ENCODE measurements at regions not wholly inside any gene's neighbourhood (a gene's known extent, or its start where the extent isn't known, plus 50 kb on each side); places are given as distances from the start of the nearest gene placed in this dataset.

DNA sequence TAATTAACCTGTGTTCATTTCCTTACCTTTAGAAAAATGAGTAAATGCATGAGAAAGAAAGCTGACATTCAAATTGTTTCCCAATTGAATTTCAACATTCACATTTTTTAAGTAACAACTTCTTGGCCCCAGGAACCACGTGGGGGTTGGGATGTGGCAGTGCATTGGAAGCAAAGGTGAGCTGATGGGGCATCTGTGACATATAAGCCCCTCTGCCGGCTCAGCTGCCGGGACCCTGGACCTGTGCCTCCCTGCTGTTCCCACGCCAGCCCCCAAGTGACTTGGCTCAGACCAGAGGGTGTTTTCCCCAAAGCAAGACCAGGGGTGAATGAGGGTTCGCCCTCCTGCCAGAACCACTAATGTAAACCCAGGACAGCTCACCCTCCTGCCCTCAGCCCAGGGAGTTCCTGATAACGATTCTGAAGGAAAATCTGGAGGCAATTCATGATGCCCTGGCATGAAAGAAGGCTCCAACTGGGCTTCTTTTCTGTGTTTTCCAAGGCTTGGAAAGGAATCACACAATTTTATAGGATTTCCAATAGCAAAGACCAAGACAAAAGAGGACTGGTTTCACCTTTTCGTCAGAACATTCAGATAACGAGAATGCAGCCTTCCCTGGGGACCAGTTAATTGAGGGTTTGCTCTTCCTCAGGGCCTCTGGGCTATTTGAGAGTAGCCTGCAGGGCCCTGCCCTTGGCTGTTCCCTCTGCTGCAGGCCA, 193.2 kb upstream of the TWIST2 start:
- no peak for DNase-seq (ENCODE audit: low spot score)

DNA sequence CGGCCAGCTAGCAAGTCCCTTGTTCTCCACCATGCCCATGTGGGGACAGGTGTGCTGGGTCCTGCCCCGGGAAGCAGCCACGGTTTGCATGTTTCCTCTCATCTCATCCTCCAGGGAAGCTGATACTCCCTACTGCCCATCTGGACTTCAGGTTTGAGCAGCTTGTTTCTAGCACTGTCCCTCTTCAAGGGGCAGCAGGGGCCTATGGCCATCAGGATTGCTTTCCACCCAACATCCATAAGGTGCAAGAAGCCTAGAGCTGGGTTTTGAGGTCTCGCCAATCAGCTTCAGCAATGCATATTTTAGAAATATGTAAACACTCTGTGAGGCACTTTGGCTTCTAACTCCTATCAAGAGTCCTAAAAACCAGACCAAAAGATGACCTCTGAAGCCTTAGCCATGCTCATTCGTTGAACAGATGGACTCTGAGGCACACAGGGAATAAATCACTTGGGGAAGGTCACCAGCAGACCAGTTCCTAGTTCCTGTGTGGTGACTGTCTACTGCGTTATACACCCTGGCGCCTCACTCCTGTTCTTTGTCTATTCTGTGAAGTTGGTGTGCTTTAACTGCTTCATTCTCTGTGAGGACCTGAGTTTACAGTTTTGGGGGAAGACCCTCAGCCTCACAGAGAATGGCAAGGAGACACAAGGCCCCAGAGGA, 192.6 kb upstream of the TWIST2 start:
- no peak for DNase-seq (ENCODE audit: low spot score)

DNA sequence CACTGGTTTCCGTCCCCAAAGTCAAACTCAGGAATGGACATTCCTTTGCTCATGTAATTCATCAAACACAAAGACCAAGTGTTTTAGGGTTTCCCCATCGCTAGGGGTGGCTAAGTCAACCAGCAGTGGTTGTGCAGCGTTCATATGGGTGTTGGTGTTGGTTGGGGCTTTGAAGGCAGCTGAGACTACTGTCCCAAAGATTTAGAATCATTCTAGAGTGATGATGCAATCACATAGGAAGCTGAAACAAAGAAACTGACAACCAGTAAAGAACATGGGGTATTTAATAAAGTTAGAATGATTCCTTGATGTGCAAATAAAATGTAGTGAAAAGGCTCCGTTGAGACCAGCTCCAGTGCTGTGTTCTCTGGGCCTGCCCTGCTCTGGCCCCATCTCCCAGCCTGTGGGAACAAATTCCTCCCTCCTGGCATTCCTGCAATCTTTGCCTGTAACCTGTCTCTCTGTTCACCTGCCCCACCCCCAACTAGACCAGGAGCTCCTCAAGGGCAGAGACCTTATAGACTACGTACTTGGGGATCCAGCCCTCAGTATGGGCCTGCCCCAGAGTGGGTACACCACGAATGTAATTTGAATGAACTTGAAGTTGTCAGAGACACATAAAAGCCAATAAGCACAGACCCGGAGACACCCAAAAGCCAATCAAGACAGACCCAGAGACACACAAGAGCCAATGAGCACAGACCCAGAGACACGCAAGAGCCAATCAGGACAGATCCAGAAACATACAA, 191.7 kb upstream of the TWIST2 start:
- no peak for DNase-seq (ENCODE audit: low spot score)

GRCh38 chr2:238657132-238658053, 190.5 kb upstream of the TWIST2 start:
- no peak for DNase-seq (ENCODE audit: low spot score)

DNA sequence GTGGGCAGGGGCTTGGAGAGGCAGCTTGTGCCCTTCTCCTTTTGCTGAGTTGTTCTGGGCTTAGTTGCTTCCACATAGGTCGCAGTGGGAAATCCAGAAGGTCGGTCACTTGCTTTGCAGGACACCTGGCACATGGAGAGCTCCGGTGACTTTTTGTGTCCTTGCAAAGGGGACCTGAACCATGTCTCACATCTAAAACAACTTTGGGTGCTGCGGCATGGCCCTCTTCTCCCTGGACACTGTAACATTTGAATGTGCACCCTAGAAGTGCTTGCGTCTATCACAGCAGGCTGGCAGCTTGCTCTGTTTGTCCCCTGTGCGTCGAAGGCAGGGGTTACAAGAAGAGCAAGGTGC, 189.9 kb upstream of the TWIST2 start:
- no peak for DNase-seq (ENCODE audit: low spot score)

- no peak for DNase-seq (ENCODE audit: low spot score)
Observed at GRCh38 chr2:238658820-238659219, 189.1 kb upstream of the TWIST2 start.

DNA sequence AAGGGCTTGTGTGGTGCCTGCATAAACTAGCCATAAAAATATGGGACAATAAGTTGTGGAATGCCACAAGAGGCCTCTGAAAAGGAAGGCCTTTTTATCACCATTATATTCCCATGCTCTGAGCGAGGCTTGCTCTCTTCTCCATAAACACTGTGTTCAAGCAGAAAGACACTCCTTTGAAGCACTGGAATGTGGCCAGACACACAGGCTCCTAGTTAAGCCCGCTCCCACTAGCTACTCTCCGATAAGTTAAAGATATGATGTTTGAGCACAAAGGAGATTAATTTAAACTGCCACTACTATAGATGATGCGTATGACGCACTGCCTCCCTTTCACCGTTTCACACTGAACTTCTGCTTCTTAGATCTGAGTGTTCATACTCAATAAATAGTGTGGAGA, 188.7 kb upstream of the TWIST2 start:
- DNase-seq (ENCODE audit: low spot score), result no peak

DNA sequence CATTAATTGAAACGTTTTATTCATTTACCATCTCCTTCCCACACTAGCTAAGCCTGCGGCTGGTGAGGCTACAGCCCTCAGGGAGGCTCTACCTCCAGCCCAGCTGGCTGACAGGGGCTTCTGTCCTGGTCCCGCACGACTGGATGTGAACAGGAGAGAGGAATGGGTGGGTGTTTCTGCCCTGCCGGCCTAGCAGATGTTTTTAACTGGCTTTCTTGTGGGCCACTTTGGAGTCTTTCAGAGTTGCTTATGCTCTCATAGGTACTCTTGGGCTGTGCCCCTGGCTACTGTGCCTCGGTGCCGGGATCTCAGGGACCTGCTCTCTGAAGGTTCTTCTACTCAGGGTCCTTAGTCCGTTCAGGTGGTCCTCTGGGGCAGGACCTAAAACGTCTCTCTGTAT, 184.3 kb upstream of the TWIST2 start:
- no peak for DNase-seq (ENCODE audit: low spot score)

DNA sequence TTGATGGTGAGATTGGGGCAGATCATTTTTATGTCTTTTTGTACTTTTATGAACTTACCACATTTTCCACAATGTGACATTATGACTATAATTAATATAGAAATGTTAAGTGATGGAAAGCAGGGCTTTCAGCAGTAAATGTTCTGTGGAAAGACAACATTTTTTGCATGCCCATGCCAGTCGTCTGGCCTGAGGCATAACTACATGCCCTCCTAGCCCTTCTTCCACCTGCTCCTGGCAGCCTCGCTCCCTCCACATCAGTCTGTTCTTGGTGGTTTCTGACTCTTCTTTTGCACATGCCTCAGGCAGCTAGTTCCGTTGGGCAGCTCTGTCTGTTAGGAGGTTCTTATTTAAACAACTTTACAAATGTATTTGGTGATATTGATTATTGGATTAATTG, 182.0 kb upstream of the TWIST2 start:
- DNase-seq (ENCODE audit: low spot score), result no peak

- no peak for DNase-seq (ENCODE audit: low spot score)
Observed at GRCh38 chr2:238666543-238666942, 181.3 kb upstream of the TWIST2 start.

- DNase-seq (ENCODE audit: low spot score), result no peak
Observed at GRCh38 chr2:238667008-238667407, 180.9 kb upstream of the TWIST2 start.

DNA sequence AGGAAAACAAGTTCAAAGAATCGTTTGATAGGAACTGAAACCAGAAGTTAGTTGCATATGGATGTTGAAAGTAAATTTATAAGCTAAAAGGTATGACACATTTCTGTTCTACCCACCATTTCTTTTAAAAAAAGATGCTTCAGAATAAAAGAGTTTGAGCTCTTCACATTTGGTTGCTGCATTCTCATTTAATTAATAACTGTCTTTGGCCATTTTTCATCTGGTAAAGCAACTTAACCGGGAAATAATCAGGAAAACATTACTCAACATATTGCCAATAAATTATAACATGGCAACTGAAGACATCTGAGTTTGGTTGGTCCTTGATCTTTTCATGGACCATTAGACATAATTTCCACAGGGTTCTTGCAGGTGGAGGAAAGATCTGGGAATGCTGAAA, 180.2 kb upstream of the TWIST2 start:
- DNase-seq (ENCODE audit: low spot score), result no peak

DNA sequence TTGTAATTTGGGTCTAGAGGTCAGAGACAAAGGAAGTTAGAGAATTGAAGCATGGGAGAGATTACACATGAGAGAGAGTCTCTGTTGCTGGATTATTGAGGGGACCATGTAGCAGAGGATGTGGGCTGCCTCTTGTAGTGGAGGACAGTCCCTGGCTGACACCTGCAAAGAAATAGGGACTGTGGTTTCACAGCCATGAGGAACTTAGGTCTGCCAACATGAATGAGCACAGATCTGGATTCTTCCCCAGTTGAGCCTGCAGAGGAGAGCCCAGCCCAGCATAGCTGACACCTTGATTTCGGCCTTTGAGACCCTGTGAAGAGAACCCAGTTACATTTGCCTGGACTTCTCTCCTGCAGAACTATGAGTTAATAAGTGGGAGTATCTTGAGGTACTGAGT, 179.5 kb upstream of the TWIST2 start:
- DNase-seq (ENCODE audit: low spot score), result no peak

DNA sequence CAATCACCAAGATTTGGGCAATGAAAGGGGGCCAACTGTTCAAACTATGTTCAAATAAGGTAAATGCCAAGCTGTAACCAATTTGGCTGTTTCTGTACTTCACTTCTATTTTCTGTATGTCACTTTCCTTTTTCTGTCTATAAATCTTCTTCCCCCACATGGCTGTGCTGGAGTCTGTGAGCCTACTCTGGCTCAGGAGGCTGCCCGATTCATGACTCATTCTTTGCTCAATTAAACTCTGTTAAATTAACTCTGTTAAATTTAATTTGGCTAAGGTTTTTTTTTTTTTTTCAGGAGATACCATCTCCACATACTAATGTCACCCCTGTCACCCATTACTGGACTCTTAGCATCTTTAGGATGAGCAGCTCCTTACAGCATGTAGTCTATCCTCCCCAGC, 178.8 kb upstream of the TWIST2 start:
- no peak for DNase-seq (ENCODE audit: low spot score)

- no peak for DNase-seq (ENCODE audit: low spot score)
Observed at GRCh38 chr2:238669581-238670080, 178.3 kb upstream of the TWIST2 start.

DNA sequence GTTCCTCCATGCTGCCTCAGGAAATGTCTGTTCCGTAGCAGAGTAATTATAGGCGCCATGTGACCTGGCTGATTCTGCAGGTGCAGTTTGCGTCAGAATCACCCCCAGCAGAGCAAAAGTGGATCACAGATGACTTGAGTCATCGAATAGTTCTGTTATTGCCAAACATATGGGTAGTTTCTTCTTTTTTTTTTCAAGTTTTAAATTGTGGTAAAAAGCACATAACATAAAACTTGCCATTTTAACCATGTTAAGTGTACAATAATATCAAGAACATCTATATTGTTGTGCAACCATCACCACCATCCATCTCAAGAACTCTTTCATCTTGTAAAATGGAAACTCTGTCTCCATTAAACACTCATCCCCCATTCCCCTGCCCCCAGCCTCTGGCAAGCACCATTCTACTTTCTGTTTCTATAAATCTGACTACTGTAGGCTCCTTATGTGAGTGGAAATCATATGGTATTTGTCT, 177.7 kb upstream of the TWIST2 start:
- no peak for DNase-seq (ENCODE audit: low spot score)

DNA sequence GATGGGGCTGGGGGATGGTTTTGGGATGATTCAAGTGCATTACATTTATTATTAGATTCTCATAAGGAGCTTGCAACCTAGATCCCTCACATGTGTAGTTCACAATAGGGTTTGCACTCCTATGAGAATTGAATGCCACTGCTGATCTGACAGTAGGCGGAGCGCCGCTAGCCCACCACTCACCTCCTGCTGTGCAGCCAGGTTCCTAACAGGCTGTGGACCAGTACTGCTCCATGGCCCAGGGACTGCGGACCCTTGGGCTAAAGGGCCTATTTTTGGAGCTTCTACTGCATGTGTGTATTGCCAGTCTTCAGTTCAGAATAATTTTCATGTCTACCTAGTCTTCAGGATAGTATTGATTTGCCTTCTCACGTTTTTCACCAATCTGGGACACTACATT, 165.3 kb upstream of the TWIST2 start:
- DNase-seq (ENCODE audit: low spot score), result no peak

- DNase-seq (ENCODE audit: low spot score), result no peak
Observed at GRCh38 chr2:238684362-238685326, 163.2 kb upstream of the TWIST2 start.

DNA sequence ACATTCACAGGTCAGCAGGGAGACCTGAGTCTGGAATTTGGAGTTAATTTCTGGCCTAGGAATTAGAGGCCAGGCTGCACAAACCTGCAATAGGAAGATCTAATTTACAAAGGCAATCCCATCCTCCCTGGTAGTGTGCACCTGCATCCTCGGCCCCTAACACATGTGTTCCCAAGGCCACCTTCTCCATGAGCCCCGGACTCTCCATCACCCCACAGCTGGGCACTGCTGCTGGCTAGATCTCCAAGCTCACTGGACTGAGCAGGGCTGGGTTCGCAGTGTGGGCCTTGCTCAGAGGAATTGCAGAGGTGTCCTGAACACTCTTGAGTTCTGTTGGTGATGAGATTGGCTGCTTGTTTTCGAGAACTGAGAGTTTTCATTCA, 162.6 kb upstream of the TWIST2 start:
- no peak for DNase-seq (ENCODE audit: low spot score)

DNA sequence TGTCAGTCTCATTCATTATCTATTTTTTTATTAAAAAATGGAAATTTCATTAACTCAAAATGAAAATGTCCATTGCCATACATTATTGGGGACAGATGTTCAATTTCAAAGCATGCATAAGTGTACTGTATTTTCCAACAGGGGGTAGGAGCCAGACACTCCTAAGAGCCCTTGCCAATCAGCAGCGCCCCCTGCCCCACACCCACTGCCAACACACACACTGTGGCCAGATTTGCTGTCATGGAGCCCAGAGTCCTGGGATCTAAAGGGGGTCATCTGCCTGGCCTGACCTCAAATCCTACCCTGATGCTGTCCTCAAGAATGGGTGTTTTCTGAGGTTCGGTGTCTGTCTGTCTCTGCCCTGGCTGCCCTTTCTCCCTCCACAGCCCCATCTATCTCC, 162.2 kb upstream of the TWIST2 start:
- no peak for DNase-seq (ENCODE audit: low spot score)

DNA sequence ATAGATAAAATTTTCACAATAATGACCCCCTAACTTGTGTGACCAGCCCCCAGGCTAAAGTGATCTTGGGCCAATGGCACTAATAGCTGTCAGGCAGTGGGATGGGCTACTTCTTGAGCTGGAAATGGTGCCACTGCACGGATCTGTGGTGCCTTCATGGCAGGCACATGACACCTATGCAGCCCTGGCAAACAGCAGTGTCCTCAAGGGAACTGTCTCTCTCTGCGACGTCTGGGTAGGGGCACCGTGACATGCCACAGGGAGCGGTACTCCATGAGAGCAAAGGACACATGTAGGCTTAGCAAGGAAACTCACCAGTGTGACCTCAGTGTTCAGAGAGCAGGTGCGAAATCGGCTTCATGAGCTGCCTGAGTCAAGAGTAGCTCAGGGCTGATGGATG, 161.7 kb upstream of the TWIST2 start:
- no peak for DNase-seq (ENCODE audit: low spot score)
